ENCODE measurements at regions not wholly inside any gene's neighbourhood (a gene's known extent, or its start where the extent isn't known, plus 50 kb on each side); places are given as distances from the start of the nearest gene placed in this dataset.

DNA sequence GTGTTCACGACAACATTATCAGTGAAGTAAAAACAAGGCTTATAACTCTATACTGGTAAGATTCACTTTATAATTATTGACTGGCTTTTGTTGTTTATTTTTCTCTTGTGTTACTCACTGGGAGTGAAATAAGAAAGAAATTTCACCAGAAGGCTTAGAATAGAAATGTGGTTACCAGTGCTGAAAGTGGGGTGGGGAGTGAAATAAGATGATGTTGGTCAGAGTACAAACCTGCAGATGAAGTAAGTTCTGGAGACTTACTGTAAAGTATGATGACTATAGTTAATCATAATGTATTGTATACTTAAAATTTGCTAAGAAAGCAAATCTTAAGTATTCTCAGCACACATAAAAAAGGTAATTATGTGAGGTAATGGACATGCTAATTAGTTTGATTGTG is 198.4 kb downstream of the KLHL28 start:
- no peak for FAIRE-seq

DNA sequence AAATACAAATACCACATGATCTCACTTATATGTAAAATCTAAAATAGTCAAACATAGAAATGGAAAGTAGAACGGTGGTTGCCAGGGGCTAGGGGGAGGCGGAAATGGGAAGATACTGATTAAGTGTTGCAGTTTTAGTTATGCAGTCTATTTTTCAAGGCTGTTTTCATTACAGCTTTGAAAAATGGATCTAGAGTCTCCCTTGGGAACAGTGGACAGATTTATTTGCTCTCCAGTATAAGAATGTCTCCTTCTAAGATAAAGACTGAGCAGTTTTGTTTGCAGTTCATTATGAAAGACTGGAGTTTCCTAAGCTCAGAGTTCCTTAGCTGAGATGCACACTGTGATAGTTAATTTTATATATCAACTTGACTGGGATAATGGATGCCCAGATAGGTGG is 202.5 kb downstream of the KLHL28 start:
- DNase-seq (ENCODE audit: low read depth) (no peak), FAIRE-seq (no peak)
- Histone ChIP-seq H3K27me3 (ENCODE audit: control insufficient read depth, insufficient read depth, low read length) (no peaks in the 10 kb centered on the region), H3K4me3 (ENCODE audit: low read depth, low read length) (no peak overlapping the region), H3K36me3 (ENCODE audit: control insufficient read depth, insufficient read depth, low read length) (no peaks in the 10 kb centered on the region)
- no peak for TF ChIP-seq CTCF (IDR thresholded peaks at IDR 0.05; ENCODE audit: insufficient read depth, low read length, severe bottlenecking)

More for the DNA sequence above, 198.4 kb downstream of the KLHL28 start:
- H3K4me3 ChIP-seq (ENCODE audit: low read depth, low read length), result no peak overlapping the region
- no peak for TF ChIP-seq CTCF (IDR thresholded peaks at IDR 0.05; ENCODE audit: insufficient read depth, low read length, severe bottlenecking)
- no peak for DNase-seq (ENCODE audit: low read depth)
- no peaks in the 10 kb centered on the region for H3K27me3 ChIP-seq (ENCODE audit: control insufficient read depth, insufficient read depth, low read length)
- no peaks in the 10 kb centered on the region for H3K36me3 ChIP-seq (ENCODE audit: control insufficient read depth, insufficient read depth, low read length)

GRCh38 chr14:44756554-44756953 is 205.2 kb downstream of the KLHL28 start:
- no peak for TF ChIP-seq CTCF (IDR thresholded peaks at IDR 0.05; ENCODE audit: insufficient read depth, low read length, severe bottlenecking)
- H3K36me3 ChIP-seq (ENCODE audit: control insufficient read depth, insufficient read depth, low read length), result no peaks in the 10 kb centered on the region
- DNase-seq (ENCODE audit: low read depth) (no peak), FAIRE-seq (no peak)
- H3K27me3 ChIP-seq (ENCODE audit: control insufficient read depth, insufficient read depth, low read length), result no peaks in the 10 kb centered on the region
- no peak overlapping the region for H3K4me3 ChIP-seq (ENCODE audit: low read depth, low read length)

DNA sequence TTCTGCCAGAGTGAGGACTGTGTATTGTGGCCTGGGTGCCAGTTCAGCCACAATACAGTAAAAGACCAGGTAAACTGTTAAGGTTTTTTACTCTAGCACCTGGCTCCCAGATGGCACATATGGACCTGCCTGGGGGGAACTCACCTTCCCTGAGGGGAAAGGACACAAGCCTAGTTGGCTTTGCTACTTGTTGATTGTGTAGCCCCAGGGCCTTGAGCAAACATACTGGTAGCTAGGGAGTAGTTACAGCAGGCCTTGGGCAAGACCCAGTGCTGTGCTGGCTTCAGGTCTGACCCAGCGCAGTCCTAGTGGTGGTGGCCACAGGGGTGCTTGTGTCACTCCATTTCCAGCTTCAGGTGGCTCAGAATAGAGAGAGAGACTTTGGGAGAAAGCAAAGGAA is 216.4 kb downstream of the KLHL28 start:
- Histone ChIP-seq H3K36me3 (ENCODE audit: control insufficient read depth, insufficient read depth, low read length) (no peaks in the 10 kb centered on the region), H3K27me3 (ENCODE audit: control insufficient read depth, insufficient read depth, low read length) (no peaks in the 10 kb centered on the region), H3K4me3 (ENCODE audit: low read depth, low read length) (no peak overlapping the region)
- no peak for FAIRE-seq
- TF ChIP-seq CTCF (IDR thresholded peaks at IDR 0.05; ENCODE audit: insufficient read depth, low read length, severe bottlenecking), result no peak
- DNase-seq (ENCODE audit: low read depth), result no peak

- no peak for TF ChIP-seq CTCF (IDR thresholded peaks at IDR 0.05; ENCODE audit: insufficient read depth, low read length, severe bottlenecking)
- Histone ChIP-seq H3K36me3 (ENCODE audit: control insufficient read depth, insufficient read depth, low read length) (no peaks in the 10 kb centered on the region), H3K4me3 (ENCODE audit: low read depth, low read length) (no peak overlapping the region), H3K27me3 (ENCODE audit: control insufficient read depth, insufficient read depth, low read length) (no peaks in the 10 kb centered on the region)
- FAIRE-seq (no peak), DNase-seq (ENCODE audit: low read depth) (no peak)
Observed at GRCh38 chr14:44742202-44742601, 219.5 kb downstream of the KLHL28 start.

GRCh38 chr14:44741431-44741830 is 220.3 kb downstream of the KLHL28 start:
- H3K27me3 ChIP-seq (ENCODE audit: control insufficient read depth, insufficient read depth, low read length), result no peaks in the 10 kb centered on the region
- no peak for TF ChIP-seq CTCF (IDR thresholded peaks at IDR 0.05; ENCODE audit: insufficient read depth, low read length, severe bottlenecking)
- H3K4me3 ChIP-seq (ENCODE audit: low read depth, low read length), result no peak overlapping the region
- DNase-seq (ENCODE audit: low read depth) (no peak), FAIRE-seq (no peak)
- no peaks in the 10 kb centered on the region for H3K36me3 ChIP-seq (ENCODE audit: control insufficient read depth, insufficient read depth, low read length)
